LNCAP (cell line): ENCODE measurements at regions not wholly inside any gene's neighbourhood (a gene's known extent, or its start where the extent isn't known, plus 50 kb on each side); places are given as distances from the start of the nearest gene placed in this dataset.

Experiments used
- CTCF ChIP-seq: fragments of 450-650 bp; IDR thresholded peaks from 2 replicates; pipeline ENCODE4 v1.5.1; 2017; ENCODE audit warnings: mild to moderate bottlenecking

GRCh38 chr4:72767618-72768302, 198.7 kb upstream of the ADAMTS3 start:
- no peak for TF ChIP-seq CTCF

- no peak for TF ChIP-seq CTCF
Observed at GRCh38 chr4:72761368-72762038, 192.5 kb upstream of the ADAMTS3 start.

GRCh38 chr4:72744103-72744725, 175.2 kb upstream of the ADAMTS3 start:
- TF ChIP-seq CTCF: no peak

- TF ChIP-seq CTCF: no peak
Observed at GRCh38 chr4:72743078-72743477, 174.1 kb upstream of the ADAMTS3 start.

- no peak for TF ChIP-seq CTCF
Observed at GRCh38 chr4:72715299-72715698, 146.3 kb upstream of the ADAMTS3 start.

GRCh38 chr4:72714482-72715279, 145.7 kb upstream of the ADAMTS3 start:
- TF ChIP-seq CTCF: no peak

GRCh38 chr4:72712997-72713396, 144.0 kb upstream of the ADAMTS3 start:
- no peak for TF ChIP-seq CTCF
